ENCODE measurements at regions not wholly inside any gene's neighbourhood (a gene's known extent, or its start where the extent isn't known, plus 50 kb on each side); places are given as distances from the start of the nearest gene placed in this dataset.

GRCh38 chr3:20256144-20256543 is 70.1 kb upstream of the SGO1 start:
- Histone ChIP-seq H2AK5ac (ENCODE audit: low read length) (no peak overlapping the region), H3K18ac (ENCODE audit: low read length) (no peak overlapping the region), H3K79me2 (ENCODE audit: control insufficient read depth, insufficient read depth, low read length) (no peaks in the 10 kb centered on the region), H4K5ac (ENCODE audit: low read length) (no peak overlapping the region), H3K79me1 (ENCODE audit: low read length) (no peaks in the 10 kb centered on the region), H4K8ac (ENCODE audit: low read depth, low read length) (no peak overlapping the region), H3K4me1 (ENCODE audit: control insufficient read depth, low read depth, low read length) (no peaks in the 10 kb centered on the region), H3K9ac (ENCODE audit: low read length) (no peak overlapping the region), H2BK5ac (ENCODE audit: low read length) (no peak overlapping the region), H3K36me3 (ENCODE audit: control insufficient read depth, insufficient read depth, low read length) (no peaks in the 10 kb centered on the region), H2BK15ac (replicated peaks; ENCODE audit: low read depth) (no peak overlapping the region), H3K27ac (ENCODE audit: low read depth, low read length) (no peak overlapping the region), H3K23ac (ENCODE audit: low read length) (no peak overlapping the region), H3K4ac (ENCODE audit: low read depth, low read length) (no peak overlapping the region), H2BK120ac (ENCODE audit: low read depth, low read length) (no peak overlapping the region), H3K4me2 (ENCODE audit: low read length) (no peak overlapping the region), H3K27me3 (ENCODE audit: insufficient read depth, low read length, poor library complexity) (no peaks in the 10 kb centered on the region), H3K56ac (ENCODE audit: low read length) (no peak overlapping the region), H3K4me3 (ENCODE audit: low read length) (no peak overlapping the region)
- WGBS (ENCODE audit: extremely low coverage, insufficient coverage, low lambda C conversion rate): no CpG with 5 or more reads among the region's 3 CpGs
- no peak for DNase-seq

DNA sequence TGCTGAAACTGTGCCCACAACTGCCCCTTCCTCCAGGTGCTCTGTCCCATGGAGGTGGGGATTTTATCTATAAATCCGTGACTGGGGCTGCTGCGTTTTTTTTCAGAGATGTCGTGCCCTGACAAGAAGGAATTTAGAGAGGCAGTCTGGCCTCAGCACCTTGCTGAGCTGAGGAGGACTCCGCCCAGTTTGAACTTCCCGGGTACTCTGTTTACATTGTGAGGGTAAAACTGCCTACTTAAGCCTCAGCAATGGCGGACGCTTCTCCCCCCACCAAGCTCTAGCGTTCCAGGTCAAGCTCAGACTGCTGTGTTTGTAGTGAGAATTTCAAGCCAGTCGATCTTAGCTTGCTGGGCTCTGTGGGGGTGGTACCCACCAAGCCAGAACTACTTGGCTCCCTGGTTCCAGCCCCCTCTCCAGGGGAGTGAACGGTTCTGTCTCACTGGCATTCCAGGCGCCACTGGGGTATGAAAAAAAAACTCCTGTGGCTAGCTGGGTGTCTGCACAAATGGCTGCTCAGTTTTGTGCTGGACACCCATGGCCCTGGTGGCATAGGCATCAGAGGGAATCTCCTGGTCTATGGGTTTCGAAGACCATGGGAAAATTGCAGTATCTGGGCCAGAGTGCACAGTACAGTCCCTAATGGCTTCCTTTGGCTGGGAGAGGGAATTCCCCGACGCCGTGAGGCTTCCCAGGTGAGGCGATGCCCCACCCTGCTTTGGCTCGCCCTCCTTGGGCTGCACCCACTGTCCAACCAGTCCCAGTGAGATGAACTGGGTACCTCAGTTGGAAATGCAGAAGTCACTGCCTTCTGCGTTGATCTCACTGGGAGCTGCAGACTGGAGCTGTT is 68.5 kb upstream of the SGO1 start:
- Histone ChIP-seq H3K4ac (ENCODE audit: low read depth, low read length) (no peak overlapping the region), H2BK120ac (ENCODE audit: low read depth, low read length) (no peak overlapping the region), H3K23ac (ENCODE audit: low read length) (no peak overlapping the region), H2AK5ac (ENCODE audit: low read length) (no peak overlapping the region), H3K27ac (ENCODE audit: low read depth, low read length) (no peak overlapping the region), H4K8ac (ENCODE audit: low read depth, low read length) (no peak overlapping the region), H3K56ac (ENCODE audit: low read length) (no peak overlapping the region), H4K5ac (ENCODE audit: low read length) (no peak overlapping the region), H3K18ac (ENCODE audit: low read length) (no peak overlapping the region), H3K79me2 (ENCODE audit: control insufficient read depth, insufficient read depth, low read length) (no peaks in the 10 kb centered on the region), H3K79me1 (ENCODE audit: low read length) (no peaks in the 10 kb centered on the region), H3K4me1 (ENCODE audit: control insufficient read depth, low read depth, low read length) (no peaks in the 10 kb centered on the region), H3K27me3 (ENCODE audit: insufficient read depth, low read length, poor library complexity) (no peaks in the 10 kb centered on the region), H3K36me3 (ENCODE audit: control insufficient read depth, insufficient read depth, low read length) (no peaks in the 10 kb centered on the region), H3K4me2 (ENCODE audit: low read length) (no peak overlapping the region), H2BK15ac (replicated peaks; ENCODE audit: low read depth) (no peak overlapping the region), H3K9ac (ENCODE audit: low read length) (no peak overlapping the region), H2BK5ac (ENCODE audit: low read length) (no peak overlapping the region), H3K4me3 (ENCODE audit: low read length) (no peak overlapping the region)
- no peak for DNase-seq
- WGBS (ENCODE audit: extremely low coverage, insufficient coverage, low lambda C conversion rate): no CpG with 5 or more reads among the region's 18 CpGs

DNA sequence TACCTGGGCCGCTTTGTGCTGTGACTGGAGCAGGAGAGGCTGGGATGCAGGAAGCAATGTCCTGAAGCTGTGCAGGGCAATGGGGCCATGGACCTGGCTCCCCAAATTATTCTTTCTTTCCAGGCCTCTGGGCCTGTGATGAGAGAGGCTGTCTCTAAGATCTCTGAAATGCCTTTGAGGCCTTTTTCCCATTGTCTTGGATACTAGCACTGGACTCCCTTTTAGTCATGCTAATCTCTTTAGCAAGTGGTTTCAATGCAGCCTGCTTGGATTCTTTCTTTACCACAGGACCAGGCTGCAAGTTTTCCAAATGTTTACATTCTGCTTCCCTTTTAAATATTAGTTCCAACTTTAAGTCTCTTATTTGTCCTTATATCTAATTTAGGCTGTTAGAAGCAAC is 64.8 kb upstream of the SGO1 start:
- Histone ChIP-seq H3K4me2 (ENCODE audit: low read length) (no peak overlapping the region), H2AK5ac (ENCODE audit: low read length) (no peak overlapping the region), H3K79me2 (ENCODE audit: control insufficient read depth, insufficient read depth, low read length) (no peaks in the 10 kb centered on the region), H3K56ac (ENCODE audit: low read length) (no peak overlapping the region), H3K27ac (ENCODE audit: low read depth, low read length) (no peak overlapping the region), H4K8ac (ENCODE audit: low read depth, low read length) (no peak overlapping the region), H3K36me3 (ENCODE audit: control insufficient read depth, insufficient read depth, low read length) (no peaks in the 10 kb centered on the region), H3K4ac (ENCODE audit: low read depth, low read length) (no peak overlapping the region), H3K23ac (ENCODE audit: low read length) (no peak overlapping the region), H3K18ac (ENCODE audit: low read length) (no peak overlapping the region), H3K79me1 (ENCODE audit: low read length) (no peaks in the 10 kb centered on the region), H2BK5ac (ENCODE audit: low read length) (no peak overlapping the region), H2BK15ac (replicated peaks; ENCODE audit: low read depth) (no peak overlapping the region), H3K27me3 (ENCODE audit: insufficient read depth, low read length, poor library complexity) (no peaks in the 10 kb centered on the region), H2BK120ac (ENCODE audit: low read depth, low read length) (no peak overlapping the region), H3K4me1 (ENCODE audit: control insufficient read depth, low read depth, low read length) (no peaks in the 10 kb centered on the region), H4K5ac (ENCODE audit: low read length) (no peak overlapping the region), H3K4me3 (ENCODE audit: low read length) (no peak overlapping the region), H3K9ac (ENCODE audit: low read length) (no peak overlapping the region)
- no CpG with 5 or more reads among the region's 1 CpG for WGBS (ENCODE audit: extremely low coverage, insufficient coverage, low lambda C conversion rate)
- DNase-seq: no peak

DNA sequence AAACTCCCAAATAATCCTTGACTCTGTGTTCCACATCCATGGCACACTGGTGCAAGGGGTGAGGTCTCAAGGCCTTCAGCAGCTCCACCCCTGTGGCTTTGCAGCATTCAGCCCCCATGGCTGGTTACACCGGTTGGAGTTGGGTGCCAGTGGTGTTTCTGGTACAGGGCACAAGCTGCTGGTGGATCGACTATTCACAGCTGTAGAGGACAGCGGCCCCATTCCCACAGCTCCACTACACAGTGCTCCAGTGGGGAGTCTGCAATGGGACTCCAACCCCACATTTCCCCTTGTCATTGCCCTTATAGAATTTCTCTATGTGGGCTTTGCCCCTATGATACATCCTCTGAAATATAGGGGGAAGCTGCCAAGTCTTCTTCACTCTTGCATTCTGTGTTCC is 64.3 kb upstream of the SGO1 start:
- no peak overlapping the region for H3K23ac ChIP-seq (ENCODE audit: low read length)
- H3K4ac ChIP-seq (ENCODE audit: low read depth, low read length): no peak overlapping the region
- no peak overlapping the region for H3K56ac ChIP-seq (ENCODE audit: low read length)
- H3K18ac ChIP-seq (ENCODE audit: low read length): no peak overlapping the region
- no peak overlapping the region for H2BK120ac ChIP-seq (ENCODE audit: low read depth, low read length)
- no peak overlapping the region for H2BK5ac ChIP-seq (ENCODE audit: low read length)
- H3K36me3 ChIP-seq (ENCODE audit: control insufficient read depth, insufficient read depth, low read length): no peaks in the 10 kb centered on the region
- H3K79me2 ChIP-seq (ENCODE audit: control insufficient read depth, insufficient read depth, low read length): no peaks in the 10 kb centered on the region
- WGBS (ENCODE audit: extremely low coverage, insufficient coverage, low lambda C conversion rate): no CpG with 5 or more reads among the region's 3 CpGs
- H4K8ac ChIP-seq (ENCODE audit: low read depth, low read length): no peak overlapping the region
- no peak overlapping the region for H3K27ac ChIP-seq (ENCODE audit: low read depth, low read length)
- H3K4me2 ChIP-seq (ENCODE audit: low read length): no peak overlapping the region
- DNase-seq: no peak
- no peak overlapping the region for H2AK5ac ChIP-seq (ENCODE audit: low read length)
- H3K27me3 ChIP-seq (ENCODE audit: insufficient read depth, low read length, poor library complexity): no peaks in the 10 kb centered on the region
- H3K4me1 ChIP-seq (ENCODE audit: control insufficient read depth, low read depth, low read length): no peaks in the 10 kb centered on the region
- H3K79me1 ChIP-seq (ENCODE audit: low read length): no peaks in the 10 kb centered on the region
- H3K9ac ChIP-seq (ENCODE audit: low read length): no peak overlapping the region
- H4K5ac ChIP-seq (ENCODE audit: low read length): no peak overlapping the region
- H2BK15ac ChIP-seq (replicated peaks; ENCODE audit: low read depth): no peak overlapping the region
- H3K4me3 ChIP-seq (ENCODE audit: low read length): no peak overlapping the region

DNA sequence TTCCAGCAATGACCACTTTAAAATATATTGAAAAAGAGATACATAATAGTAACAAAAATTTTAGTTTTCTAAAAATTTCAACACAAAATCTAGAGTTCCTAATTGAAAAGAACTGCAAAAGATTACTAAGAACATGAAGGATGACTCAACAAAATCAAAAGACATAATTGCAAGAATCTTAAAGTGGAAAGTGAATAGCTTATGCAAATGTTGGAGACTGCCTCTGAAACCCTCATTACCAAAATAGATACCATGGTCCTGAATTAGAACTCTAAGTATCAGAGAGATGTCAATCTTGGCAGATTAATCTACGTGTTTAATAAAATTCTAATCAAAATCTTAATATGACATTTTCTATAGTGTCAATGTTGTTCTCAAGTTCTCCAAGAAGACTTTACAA is 60.7 kb upstream of the SGO1 start:
- no peak overlapping the region for H3K18ac ChIP-seq (ENCODE audit: low read length)
- H2AK5ac ChIP-seq (ENCODE audit: low read length): no peak overlapping the region
- no peak overlapping the region for H3K56ac ChIP-seq (ENCODE audit: low read length)
- H3K79me2 ChIP-seq (ENCODE audit: control insufficient read depth, insufficient read depth, low read length): no peaks in the 10 kb centered on the region
- H4K8ac ChIP-seq (ENCODE audit: low read depth, low read length): no peak overlapping the region
- no peak overlapping the region for H3K27ac ChIP-seq (ENCODE audit: low read depth, low read length)
- DNase-seq: no peak
- no peak overlapping the region for H2BK15ac ChIP-seq (replicated peaks; ENCODE audit: low read depth)
- no peak overlapping the region for H3K9ac ChIP-seq (ENCODE audit: low read length)
- no peak overlapping the region for H2BK5ac ChIP-seq (ENCODE audit: low read length)
- H4K5ac ChIP-seq (ENCODE audit: low read length): no peak overlapping the region
- no peaks in the 10 kb centered on the region for H3K79me1 ChIP-seq (ENCODE audit: low read length)
- no CpG with 5 or more reads among the region's 1 CpG for WGBS (ENCODE audit: extremely low coverage, insufficient coverage, low lambda C conversion rate)
- no peaks in the 10 kb centered on the region for H3K4me1 ChIP-seq (ENCODE audit: control insufficient read depth, low read depth, low read length)
- no peak overlapping the region for H3K4me2 ChIP-seq (ENCODE audit: low read length)
- H3K36me3 ChIP-seq (ENCODE audit: control insufficient read depth, insufficient read depth, low read length): no peaks in the 10 kb centered on the region
- H3K4me3 ChIP-seq (ENCODE audit: low read length): no peak overlapping the region
- no peaks in the 10 kb centered on the region for H3K27me3 ChIP-seq (ENCODE audit: insufficient read depth, low read length, poor library complexity)
- H3K23ac ChIP-seq (ENCODE audit: low read length): no peak overlapping the region
- H3K4ac ChIP-seq (ENCODE audit: low read depth, low read length): no peak overlapping the region
- H2BK120ac ChIP-seq (ENCODE audit: low read depth, low read length): no peak overlapping the region

DNA sequence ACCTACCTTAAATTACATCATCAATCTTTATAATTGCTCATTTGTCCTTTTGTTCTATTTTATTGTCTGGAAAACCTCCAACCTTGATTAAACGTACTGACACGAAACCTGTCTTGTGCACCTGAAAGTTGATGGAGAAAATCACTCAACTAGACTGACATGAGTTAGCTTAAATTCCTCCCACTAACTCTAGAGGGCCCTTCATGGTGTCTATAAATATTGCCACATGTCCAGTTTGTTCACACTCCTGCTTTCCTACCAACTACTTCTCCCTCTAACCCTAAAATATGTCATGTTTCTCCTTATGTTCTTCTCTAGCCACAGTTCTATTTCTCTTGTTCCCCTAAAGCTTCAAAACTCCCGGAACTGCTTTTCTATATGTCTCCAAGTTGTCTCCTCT is 59.8 kb upstream of the SGO1 start:
- H3K18ac ChIP-seq (ENCODE audit: low read length): no peak overlapping the region
- no CpG with 5 or more reads among the region's 3 CpGs for WGBS (ENCODE audit: extremely low coverage, insufficient coverage, low lambda C conversion rate)
- H3K9ac ChIP-seq (ENCODE audit: low read length): no peak overlapping the region
- H3K79me1 ChIP-seq (ENCODE audit: low read length): no peaks in the 10 kb centered on the region
- no peak overlapping the region for H3K4ac ChIP-seq (ENCODE audit: low read depth, low read length)
- H4K5ac ChIP-seq (ENCODE audit: low read length): no peak overlapping the region
- H3K23ac ChIP-seq (ENCODE audit: low read length): no peak overlapping the region
- H2BK120ac ChIP-seq (ENCODE audit: low read depth, low read length): no peak overlapping the region
- DNase-seq: no peak
- no peak overlapping the region for H2BK5ac ChIP-seq (ENCODE audit: low read length)
- no peaks in the 10 kb centered on the region for H3K4me1 ChIP-seq (ENCODE audit: control insufficient read depth, low read depth, low read length)
- no peaks in the 10 kb centered on the region for H3K79me2 ChIP-seq (ENCODE audit: control insufficient read depth, insufficient read depth, low read length)
- H3K4me3 ChIP-seq (ENCODE audit: low read length): no peak overlapping the region
- no peaks in the 10 kb centered on the region for H3K27me3 ChIP-seq (ENCODE audit: insufficient read depth, low read length, poor library complexity)
- H4K8ac ChIP-seq (ENCODE audit: low read depth, low read length): no peak overlapping the region
- H2BK15ac ChIP-seq (replicated peaks; ENCODE audit: low read depth): no peak overlapping the region
- no peak overlapping the region for H3K27ac ChIP-seq (ENCODE audit: low read depth, low read length)
- no peak overlapping the region for H3K4me2 ChIP-seq (ENCODE audit: low read length)
- no peak overlapping the region for H2AK5ac ChIP-seq (ENCODE audit: low read length)
- H3K36me3 ChIP-seq (ENCODE audit: control insufficient read depth, insufficient read depth, low read length): no peaks in the 10 kb centered on the region
- no peak overlapping the region for H3K56ac ChIP-seq (ENCODE audit: low read length)

Measured in mesendoderm (in vitro differentiated cells).